Karpas-422 (cell line): ENCODE measurements at regions not wholly inside any gene's neighbourhood (a gene's known extent, or its start where the extent isn't known, plus 50 kb on each side); places are given as distances from the start of the nearest gene placed in this dataset.

Experiments
- DNase-seq: peaks from one replicate; pipeline ENCODE4 v3.0.0-alpha.2; 2015
- H2AFZ ChIP-seq: fragments of 200-600 bp; sonication (generic); 2 replicates; pipeline ENCODE4 v1.6.1; 2014; ENCODE audit warnings: antibody characterized with exemption, low read length, mixed read lengths
- H3K27ac ChIP-seq: fragments of 200-600 bp; sonication (generic); 2 replicates; pipeline ENCODE4 v1.5.1; 2014; ENCODE audit warnings: mild to moderate bottlenecking, low read length, moderate library complexity
- H3K27me3 ChIP-seq: fragments of 200-600 bp; sonication (generic); 2 replicates; pipeline ENCODE4 v1.6.1; 2014; ENCODE audit warnings: low read length, mixed read lengths
- H3K36me3 ChIP-seq: fragments of 200-600 bp; sonication (generic); 2 replicates; pipeline ENCODE4 v1.6.1; 2014; ENCODE audit warnings: low read length, mixed read lengths; ENCODE audit not compliant: insufficient read depth
- H3K4me1 ChIP-seq: fragments of 200-600 bp; sonication (generic); 2 replicates; pipeline ENCODE4 v1.6.1; 2014; ENCODE audit warnings: mild to moderate bottlenecking, low read length, mixed read lengths
- H3K4me2 ChIP-seq: fragments of 200-600 bp; sonication (generic); 2 replicates; pipeline ENCODE4 v1.6.1; 2014; ENCODE audit warnings: low read length, low read depth, mild to moderate bottlenecking; ENCODE audit not compliant: poor library complexity, severe bottlenecking
- H3K4me3 ChIP-seq: fragments of 200-600 bp; sonication (generic); 2 replicates; pipeline ENCODE4 v1.5.1; 2014; ENCODE audit warnings: mild to moderate bottlenecking, antibody characterized with exemption, low read length, mixed read lengths
- H3K79me2 ChIP-seq: fragments of 200-600 bp; sonication (generic); 2 replicates; pipeline ENCODE4 v1.6.1; 2014; ENCODE audit warnings: mild to moderate bottlenecking, low read length, mixed read lengths
- H3K9ac ChIP-seq: fragments of 200-600 bp; sonication (generic); 2 replicates; pipeline ENCODE4 v1.6.0; 2014; ENCODE audit warnings: low read length
- H3K9me2 ChIP-seq: fragments of 200-600 bp; sonication (generic), shearing (Covaris generic); replicated peaks from 2 replicates; pipeline ENCODE4 v1.6.0; 2014; ENCODE audit warnings: mild to moderate bottlenecking, low read length, moderate library complexity; ENCODE audit not compliant: insufficient read depth
- H3K9me3 ChIP-seq: fragments of 300-700, 200-600 bp; sonication (generic); 2 replicates; pipeline ENCODE4 v1.6.1; 2014; ENCODE audit warnings: low read length, mixed read lengths
- H4K20me1 ChIP-seq: fragments of 200-600 bp; sonication (generic); 2 replicates; pipeline ENCODE4 v1.6.1; 2014; ENCODE audit warnings: mild to moderate bottlenecking, antibody characterized with exemption, low read length, low read depth; ENCODE audit not compliant: insufficient read depth

DNA sequence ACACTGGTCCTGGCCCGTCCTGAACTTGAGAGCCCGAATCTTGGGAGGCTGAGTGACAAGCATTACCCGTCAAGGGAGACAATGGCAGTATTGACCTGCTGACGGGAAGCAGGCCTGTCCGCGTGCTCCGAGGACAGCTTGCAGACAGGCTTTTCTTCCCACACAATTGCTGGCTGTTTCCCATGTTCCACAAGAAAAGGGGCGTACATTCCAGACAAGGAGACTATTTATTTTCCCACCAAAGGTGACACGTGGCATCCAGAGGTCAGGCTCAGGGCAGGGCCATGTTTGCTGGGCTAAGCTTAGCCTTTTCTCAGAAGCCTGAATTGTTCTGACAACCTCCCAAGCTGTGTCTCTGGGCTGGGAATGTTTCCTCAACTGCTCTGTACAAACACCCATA is 86.9 kb upstream of the SPON1 start:
- no peak overlapping the region for H3K4me2 ChIP-seq
- no peaks in the 10 kb centered on the region for H3K9me2 ChIP-seq
- H3K4me1 ChIP-seq: no peaks in the 10 kb centered on the region
- no peaks in the 10 kb centered on the region for H3K79me2 ChIP-seq
- H3K27ac ChIP-seq: no peak overlapping the region
- no peak for DNase-seq
- H3K27me3 ChIP-seq: no peaks in the 10 kb centered on the region
- no peaks in the 10 kb centered on the region for H3K36me3 ChIP-seq
- H4K20me1 ChIP-seq: no peaks in the 10 kb centered on the region
- no peak overlapping the region for H3K4me3 ChIP-seq
- H3K9me3 ChIP-seq: no peaks in the 10 kb centered on the region
- no peak overlapping the region for H2AFZ ChIP-seq
- no peak overlapping the region for H3K9ac ChIP-seq

GRCh38 chr11:13876423-13876822 is 86.1 kb upstream of the SPON1 start:
- H3K9me3 ChIP-seq: no peaks in the 10 kb centered on the region
- no peaks in the 10 kb centered on the region for H3K36me3 ChIP-seq
- no peak overlapping the region for H3K4me3 ChIP-seq
- no peak overlapping the region for H3K27ac ChIP-seq
- H2AFZ ChIP-seq: no peak overlapping the region
- no peaks in the 10 kb centered on the region for H4K20me1 ChIP-seq
- H3K4me2 ChIP-seq: no peak overlapping the region
- H3K79me2 ChIP-seq: no peaks in the 10 kb centered on the region
- H3K27me3 ChIP-seq: no peaks in the 10 kb centered on the region
- no peak overlapping the region for H3K9ac ChIP-seq
- no peaks in the 10 kb centered on the region for H3K9me2 ChIP-seq
- no peak for DNase-seq
- H3K4me1 ChIP-seq: no peaks in the 10 kb centered on the region

DNA sequence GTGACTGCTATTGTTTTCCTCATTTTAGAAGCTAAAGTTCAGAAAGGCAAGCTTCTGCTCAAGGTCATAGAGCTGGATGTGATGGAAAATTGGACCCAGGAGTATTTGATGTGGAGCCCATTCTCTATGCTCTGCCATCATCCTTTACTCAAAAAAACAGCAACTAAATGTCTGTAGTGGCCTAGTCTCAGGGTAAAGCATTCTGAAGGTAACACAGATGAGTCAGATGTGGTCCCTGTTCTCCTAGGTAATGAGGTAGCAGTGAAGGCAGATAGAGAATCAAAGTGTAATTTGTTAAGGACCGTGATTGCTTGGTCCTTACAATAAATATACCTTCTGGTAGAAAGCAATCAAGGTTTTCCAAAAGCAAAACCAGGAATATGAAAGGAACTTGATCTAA is 84.4 kb upstream of the SPON1 start:
- no peaks in the 10 kb centered on the region for H3K36me3 ChIP-seq
- no peak overlapping the region for H3K27ac ChIP-seq
- no peak overlapping the region for H3K4me2 ChIP-seq
- H4K20me1 ChIP-seq: no peaks in the 10 kb centered on the region
- H3K79me2 ChIP-seq: no peaks in the 10 kb centered on the region
- H3K9ac ChIP-seq: no peak overlapping the region
- no peak for DNase-seq
- H3K4me1 ChIP-seq: no peaks in the 10 kb centered on the region
- H3K4me3 ChIP-seq: no peak overlapping the region
- no peaks in the 10 kb centered on the region for H3K9me2 ChIP-seq
- H2AFZ ChIP-seq: no peak overlapping the region
- H3K27me3 ChIP-seq: no peaks in the 10 kb centered on the region
- H3K9me3 ChIP-seq: no peaks in the 10 kb centered on the region

GRCh38 chr11:13880634-13881033 is 81.9 kb upstream of the SPON1 start:
- no peak overlapping the region for H2AFZ ChIP-seq
- H3K9ac ChIP-seq: no peak overlapping the region
- H3K27ac ChIP-seq: no peak overlapping the region
- H3K4me2 ChIP-seq: no peak overlapping the region
- H3K4me3 ChIP-seq: no peak overlapping the region
- H4K20me1 ChIP-seq: no peaks in the 10 kb centered on the region
- no peaks in the 10 kb centered on the region for H3K79me2 ChIP-seq
- no peaks in the 10 kb centered on the region for H3K4me1 ChIP-seq
- no peaks in the 10 kb centered on the region for H3K9me3 ChIP-seq
- no peak for DNase-seq
- H3K36me3 ChIP-seq: no peaks in the 10 kb centered on the region
- no peaks in the 10 kb centered on the region for H3K27me3 ChIP-seq
- H3K9me2 ChIP-seq: no peaks in the 10 kb centered on the region

GRCh38 chr11:13881226-13881905 is 81.2 kb upstream of the SPON1 start:
- no peaks in the 10 kb centered on the region for H3K79me2 ChIP-seq
- H3K9ac ChIP-seq: no peak overlapping the region
- H3K27ac ChIP-seq: no peak overlapping the region
- no peak overlapping the region for H3K4me2 ChIP-seq
- no peaks in the 10 kb centered on the region for H4K20me1 ChIP-seq
- no peak overlapping the region for H2AFZ ChIP-seq
- H3K4me3 ChIP-seq: no peak overlapping the region
- no peak for DNase-seq
- H3K9me2 ChIP-seq: no peaks in the 10 kb centered on the region
- H3K27me3 ChIP-seq: no peaks in the 10 kb centered on the region
- no peaks in the 10 kb centered on the region for H3K4me1 ChIP-seq
- no peaks in the 10 kb centered on the region for H3K36me3 ChIP-seq
- no peaks in the 10 kb centered on the region for H3K9me3 ChIP-seq

DNA sequence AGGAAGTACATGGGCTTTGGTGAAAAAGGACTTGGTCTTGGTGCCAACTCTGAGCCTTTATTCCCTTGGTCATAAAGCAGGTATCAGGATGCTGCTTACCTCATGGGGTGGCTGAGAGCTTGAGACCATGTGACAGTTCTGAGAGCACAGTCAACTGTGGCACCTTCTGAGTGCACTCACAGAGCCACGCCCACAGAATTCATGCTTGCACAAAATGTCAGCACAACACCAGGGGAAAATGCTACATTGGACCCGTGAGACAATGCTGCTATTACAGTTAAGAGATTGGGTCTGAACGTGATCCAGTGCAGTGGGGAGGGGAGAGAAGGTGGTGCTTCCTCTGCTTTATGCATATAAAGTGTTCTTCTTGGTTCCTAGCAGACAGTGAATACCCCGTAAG is 79.5 kb upstream of the SPON1 start:
- Histone ChIP-seq H3K27me3 (no peaks in the 10 kb centered on the region), H2AFZ (no peak overlapping the region), H3K4me2 (no peak overlapping the region), H3K36me3 (no peaks in the 10 kb centered on the region), H3K4me1 (no peaks in the 10 kb centered on the region), H3K9me2 (no peaks in the 10 kb centered on the region), H4K20me1 (no peaks in the 10 kb centered on the region), H3K9ac (no peak overlapping the region), H3K79me2 (no peaks in the 10 kb centered on the region), H3K4me3 (no peak overlapping the region), H3K27ac (no peak overlapping the region), H3K9me3 (no peaks in the 10 kb centered on the region)
- DNase-seq: no peak

DNA sequence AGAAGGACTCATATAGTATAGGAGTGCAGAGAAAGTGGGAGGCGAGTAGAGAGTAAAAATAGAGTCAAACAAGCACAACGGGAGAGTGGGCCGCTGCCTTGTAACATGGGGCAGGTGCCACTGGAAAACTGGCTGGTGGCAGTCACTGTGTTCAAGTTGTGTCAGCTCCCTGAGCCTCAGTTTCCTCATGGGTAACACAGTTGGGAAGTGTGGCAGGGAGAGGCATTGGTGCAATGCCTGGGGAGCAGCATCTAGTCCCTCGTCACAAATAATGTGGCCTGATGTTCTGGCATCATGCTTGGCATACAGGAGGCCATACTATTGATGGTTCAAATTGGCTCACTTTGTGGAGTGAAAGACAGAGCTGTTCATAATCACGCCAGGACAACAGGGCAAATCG is 78.9 kb upstream of the SPON1 start:
- Histone ChIP-seq H3K9me2 (no peaks in the 10 kb centered on the region), H3K9me3 (no peaks in the 10 kb centered on the region), H3K9ac (no peak overlapping the region), H3K36me3 (no peaks in the 10 kb centered on the region), H2AFZ (no peak overlapping the region), H3K4me2 (no peak overlapping the region), H4K20me1 (no peaks in the 10 kb centered on the region), H3K4me3 (no peak overlapping the region), H3K27ac (no peak overlapping the region), H3K27me3 (no peaks in the 10 kb centered on the region), H3K79me2 (no peaks in the 10 kb centered on the region), H3K4me1 (no peaks in the 10 kb centered on the region)
- no peak for DNase-seq

DNA sequence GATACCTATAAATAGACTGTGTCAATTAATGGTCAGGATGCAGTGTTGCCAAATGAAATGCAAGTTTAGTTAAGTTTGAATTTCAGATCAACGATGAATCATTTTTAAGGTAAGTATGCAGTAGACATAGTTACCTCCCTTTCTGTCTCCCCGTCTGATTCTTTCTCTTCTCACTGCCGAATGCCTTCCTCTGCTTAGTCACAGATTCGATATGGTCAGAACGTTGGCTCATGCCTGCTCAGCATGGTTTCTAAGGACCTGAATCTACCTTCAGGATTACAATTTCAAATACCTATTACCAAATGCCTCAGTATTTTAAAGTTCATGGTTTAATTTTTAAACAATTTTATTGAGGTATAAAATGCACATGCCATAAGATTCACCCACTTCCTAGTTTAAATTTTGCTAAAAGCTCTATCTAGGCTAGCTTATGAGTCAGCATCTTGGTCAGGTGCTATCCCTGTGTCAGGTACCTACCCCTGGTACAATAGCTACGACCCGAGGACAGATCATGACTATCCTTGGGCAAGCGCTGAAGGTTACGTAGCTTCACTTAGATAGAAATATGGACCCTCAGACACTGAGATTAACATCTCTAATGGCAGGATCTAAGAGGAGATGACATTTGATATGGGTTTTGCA is 78.2 kb upstream of the SPON1 start:
- Histone ChIP-seq H3K4me3 (no peak overlapping the region), H3K27me3 (no peaks in the 10 kb centered on the region), H3K9me3 (no peaks in the 10 kb centered on the region), H3K4me1 (no peaks in the 10 kb centered on the region), H3K9ac (no peak overlapping the region), H3K4me2 (no peak overlapping the region), H3K36me3 (no peaks in the 10 kb centered on the region), H4K20me1 (no peaks in the 10 kb centered on the region), H3K9me2 (no peaks in the 10 kb centered on the region), H2AFZ (no peak overlapping the region), H3K27ac (no peak overlapping the region), H3K79me2 (no peaks in the 10 kb centered on the region)
- DNase-seq: no peak
